ENCODE measurements at regions not wholly inside any gene's neighbourhood (a gene's known extent, or its start where the extent isn't known, plus 50 kb on each side); places are given as distances from the start of the nearest gene placed in this dataset.

GRCh38 chr7:25881317-25882037 lies 270.5 kb upstream of the NFE2L3 start:
- peaks cover 17 to 39% of the 10 kb centered on the region in 2 experiments for H3K27me3 ChIP-seq (ENCODE audit: control insufficient read depth in 2 of 2, insufficient read depth in 2 of 2, low read length in 2 of 2)
- ChIA-PET POLR2A (no interaction called here), CTCF (interaction anchor here (1.2 to 1.7 kb wide), 3 partner anchors 11 to 484 kb away, joined by 3 to 9 read pairs (median 5); no protein-coding TSS in a partner anchor)
- H3K4me3 ChIP-seq (replicated peaks in 1 of 3; ENCODE audit: insufficient read depth in 1 of 3, low read depth in 1 of 3, low read length in 3 of 3), result no peak overlapping the region
- intact Hi-C loops (cut with micrococcal nuclease), result no loop called here
- H3K9me3 ChIP-seq (replicated peaks; ENCODE audit: control insufficient read depth, insufficient read depth, low read length), result no peaks in the 10 kb centered on the region
- no TSS peak for BruUV-seq (replicated peaks)
- no peak overlapping the region for H3K27ac ChIP-seq (ENCODE audit: insufficient read depth, low read depth, low read length)
- H3K9ac ChIP-seq (replicated peaks; ENCODE audit: extremely low read depth, insufficient read depth, low read length), result no peak overlapping the region
- H3K9me1 ChIP-seq (replicated peaks; ENCODE audit: control insufficient read depth, extremely low read depth, insufficient read depth, low read length), result no peaks in the 10 kb centered on the region
- H2AFZ ChIP-seq (ENCODE audit: low read depth, low read length), result no peak overlapping the region
- H3K4me1 ChIP-seq (ENCODE audit: control insufficient read depth, extremely low read depth, insufficient read depth, low read length), result no peaks in the 10 kb centered on the region
- no peak for DNase-seq (ENCODE audit: low read depth, low spot score)
- TF ChIP-seq POLR2AphosphoS5 (IDR thresholded peaks at IDR 0.05; ENCODE audit: insufficient read depth, low read depth, low read length), result no peak
- no peak for TF ChIP-seq CTCF (IDR thresholded peaks at IDR 0.05; ENCODE audit: extremely low read depth in 1 of 2, insufficient read depth in 1 of 2, low read depth in 1 of 2, low read length in 2 of 2)
- no peak for TF ChIP-seq MAX (IDR thresholded peaks at IDR 0.05; ENCODE audit: insufficient read depth, insufficient read length)
- no peak for TF ChIP-seq GATA2 (IDR thresholded peaks at IDR 0.05; ENCODE audit: insufficient read depth, insufficient read length, low read depth, low read length)
- no peak for TF ChIP-seq POLR2A (IDR thresholded peaks at IDR 0.05; ENCODE audit: low read depth, low read length)
- no peak for TF ChIP-seq FOS (IDR thresholded peaks at IDR 0.05; ENCODE audit: borderline replicate concordance, insufficient read depth, low read length)
- no peak for TF ChIP-seq MYC (IDR thresholded peaks at IDR 0.05; ENCODE audit: low read depth, low read length)
- TF ChIP-seq JUN (IDR thresholded peaks at IDR 0.05; ENCODE audit: borderline replicate concordance, insufficient read depth, insufficient read length, low read depth), result no peak
- no peak for TF ChIP-seq EZH2 (IDR thresholded peaks at IDR 0.05; ENCODE audit: borderline replicate concordance, low read depth, low read length, severe bottlenecking)
- no peaks in the 10 kb centered on the region for H3K79me2 ChIP-seq (ENCODE audit: control insufficient read depth, insufficient read depth, low read length)
- dilution Hi-C loops (cut with MboI; ENCODE audit: extremely low pct_ligation_motif_present, low sequenced_read_pairs), result no loop called here
- no peak overlapping the region for H3K4me2 ChIP-seq (ENCODE audit: insufficient read depth, low read length)
- H3K36me3 ChIP-seq (ENCODE audit: control insufficient read depth in 2 of 2, extremely low read depth in 1 of 2, insufficient read depth in 2 of 2, low read length in 2 of 2), result no peaks in the 10 kb centered on the region
- no peaks in the 10 kb centered on the region for H4K20me1 ChIP-seq (replicated peaks; ENCODE audit: control insufficient read depth, extremely low read depth, insufficient read depth, low read length)
- FAIRE-seq, result no peak
